Stimulated activated CD4-positive, alpha-beta T cell treated with anti-CD3 and anti-CD28 coated beads, Interleukin-12 subunit alpha, Interleukin-12 subunit beta, amount 100 ng/mL, for 24 hours (primary cell): ENCODE measurements at regions not wholly inside any gene's neighbourhood (a gene's known extent, or its start where the extent isn't known, plus 50 kb on each side); places are given as distances from the start of the nearest gene placed in this dataset.
"Not testable (repeated sequence)": the region's sequence is repeated elsewhere in the genome, so short reads cannot be mapped to it uniquely, and the experiment has no call there.

Experiments
- DNase-seq, 2 experiments: peaks; one replicate each; pipeline ENCODE4 v3.0.0-alpha.2; 2020; ENCODE audit warnings: low read depth in 2 of 2

DNA sequence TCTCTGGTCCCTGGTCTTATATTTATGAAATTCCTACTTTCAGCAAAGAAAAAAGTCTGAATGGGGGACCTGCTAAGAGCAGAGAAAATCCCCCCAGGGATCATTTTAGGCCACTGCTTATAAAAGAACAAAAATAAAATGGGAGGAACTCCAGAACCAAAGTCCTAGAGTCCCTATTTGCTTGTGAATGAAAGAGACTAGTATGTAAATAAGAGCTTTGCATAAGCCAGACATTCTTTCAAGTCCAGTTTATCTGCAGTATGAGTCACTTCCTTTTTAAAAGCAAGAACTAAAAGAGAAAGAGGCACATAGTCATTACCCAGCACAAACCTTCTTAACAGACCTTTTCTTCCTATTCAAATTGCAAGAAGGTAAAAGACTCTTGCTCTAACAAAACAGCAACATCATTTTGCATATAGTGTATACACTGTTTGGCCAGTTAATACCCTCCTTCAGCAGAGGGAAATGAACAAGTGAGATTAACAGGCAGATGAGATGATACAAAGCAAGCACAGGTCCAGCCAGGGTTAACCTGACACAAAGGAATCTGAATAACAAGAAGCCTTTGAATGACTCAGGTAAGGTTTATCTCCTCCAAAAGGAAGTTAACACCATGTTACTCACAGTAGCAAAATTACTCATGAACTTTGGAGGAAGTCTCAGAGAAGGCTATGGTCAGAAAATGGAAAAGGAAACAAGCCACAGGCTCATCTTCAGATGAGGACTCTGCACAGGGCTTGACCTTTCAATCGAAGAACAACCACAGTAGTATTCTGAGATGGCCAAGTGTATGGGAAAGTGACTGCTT lies 87.3 kb downstream of the PHLDA1 start:
- DNase-seq = no peak

DNA sequence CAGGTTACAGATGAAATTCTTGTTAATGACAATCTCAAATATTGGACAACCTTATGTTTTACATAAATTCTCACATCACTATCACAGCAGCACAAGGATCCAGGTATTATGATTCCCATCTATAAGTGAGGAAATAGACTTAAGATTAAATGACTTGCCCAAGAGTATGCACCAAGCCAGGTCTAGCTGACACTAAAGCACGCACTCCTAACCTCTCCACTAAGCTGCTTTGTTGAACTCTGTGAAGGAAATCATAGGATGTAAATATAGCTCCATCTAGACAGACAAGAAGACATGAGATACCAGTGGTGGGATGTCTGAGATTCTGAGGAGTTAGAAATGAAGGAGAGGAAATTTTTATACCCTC lies 87.9 kb downstream of the PHLDA1 start:
- no peak for DNase-seq

DNA sequence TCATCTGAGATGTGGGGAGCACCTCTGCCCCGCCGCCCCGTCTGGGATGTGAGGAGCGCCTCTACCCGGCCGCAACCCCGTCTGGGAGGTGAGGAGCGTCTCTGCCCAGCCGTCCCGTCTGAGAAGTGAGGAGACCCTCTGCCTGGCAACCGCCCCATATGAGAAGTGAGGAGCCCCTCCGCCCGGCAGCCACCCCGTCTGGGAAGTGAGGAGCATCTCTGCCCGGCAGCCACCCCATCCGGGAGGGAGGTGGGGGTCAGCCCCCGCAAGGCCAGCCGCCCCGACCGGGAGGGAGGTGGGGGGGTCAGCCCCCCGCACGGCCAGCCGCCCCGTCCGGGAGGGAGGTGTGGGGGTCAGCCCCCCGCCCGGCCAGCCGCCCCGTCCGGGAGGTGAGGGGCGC lies 89.9 kb downstream of the PHLDA1 start:
- DNase-seq = not testable (repeated sequence)

DNA sequence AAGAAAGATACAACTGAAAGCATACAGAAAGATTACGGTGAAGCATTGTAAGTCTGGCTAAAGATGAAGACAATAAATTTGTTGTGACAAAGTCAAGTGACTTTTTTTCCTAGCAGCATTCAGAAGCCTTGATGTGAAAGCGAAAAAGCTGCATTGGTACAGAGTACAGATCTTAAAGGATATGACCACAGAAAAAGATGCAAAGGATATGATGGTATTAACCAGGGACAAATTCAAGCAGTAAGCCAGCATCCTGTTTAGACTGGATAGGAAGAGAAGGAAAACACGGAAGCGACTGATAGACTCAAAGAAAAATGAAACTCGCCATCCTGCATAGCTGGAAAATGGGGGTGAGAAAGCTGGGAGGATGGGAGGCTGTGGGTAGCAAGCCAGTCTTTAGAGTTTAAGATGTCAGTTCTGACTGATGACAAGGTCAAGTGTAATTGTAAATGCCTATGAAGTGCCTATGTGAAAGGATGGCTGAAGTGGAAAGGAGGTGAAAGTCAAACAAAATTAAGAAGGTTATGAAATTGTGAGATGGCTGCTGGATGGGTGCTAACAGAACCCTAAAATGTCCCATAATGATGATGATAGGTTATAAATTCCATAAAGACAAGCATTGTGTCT lies 92.4 kb downstream of the PHLDA1 start:
- DNase-seq = no peak

DNA sequence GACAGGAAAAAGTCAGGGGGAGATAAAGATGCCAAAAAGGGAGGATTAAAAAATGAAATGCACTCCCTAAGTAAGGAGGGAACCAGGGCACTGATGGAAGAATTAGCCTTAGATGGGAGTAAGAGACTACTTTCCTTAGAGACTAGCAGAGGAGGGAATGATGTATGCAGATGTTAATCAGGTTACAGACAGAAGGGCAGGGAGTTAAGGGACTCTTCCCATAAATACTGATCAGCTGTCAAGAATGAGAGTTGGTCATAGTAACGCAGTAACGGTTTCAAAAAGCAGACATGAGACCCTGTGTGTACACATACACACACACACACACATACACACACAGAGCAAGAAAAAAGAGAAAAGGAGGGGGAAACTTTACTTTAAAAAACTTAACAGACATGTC lies 93.4 kb downstream of the PHLDA1 start:
- DNase-seq = no peak

DNA sequence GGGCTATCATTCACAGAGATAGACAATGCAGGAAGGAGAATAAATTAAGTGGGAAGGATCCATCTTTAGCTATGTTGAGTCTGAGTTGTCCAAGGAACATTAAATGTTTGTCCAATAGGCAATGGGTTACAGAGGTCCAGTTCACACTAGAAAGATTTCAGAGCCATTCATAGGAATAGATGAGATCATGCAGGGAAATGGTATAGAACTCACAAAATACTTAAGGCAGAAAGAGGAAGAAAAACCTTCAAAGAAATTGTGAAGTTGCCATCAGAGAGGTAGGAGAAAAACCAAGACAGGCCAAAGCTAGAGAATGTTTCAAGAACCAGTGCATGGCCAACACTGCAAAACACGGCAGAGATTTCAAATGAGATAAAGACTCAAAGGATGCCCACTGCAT lies 94.1 kb downstream of the PHLDA1 start:
- DNase-seq = no peak

DNA sequence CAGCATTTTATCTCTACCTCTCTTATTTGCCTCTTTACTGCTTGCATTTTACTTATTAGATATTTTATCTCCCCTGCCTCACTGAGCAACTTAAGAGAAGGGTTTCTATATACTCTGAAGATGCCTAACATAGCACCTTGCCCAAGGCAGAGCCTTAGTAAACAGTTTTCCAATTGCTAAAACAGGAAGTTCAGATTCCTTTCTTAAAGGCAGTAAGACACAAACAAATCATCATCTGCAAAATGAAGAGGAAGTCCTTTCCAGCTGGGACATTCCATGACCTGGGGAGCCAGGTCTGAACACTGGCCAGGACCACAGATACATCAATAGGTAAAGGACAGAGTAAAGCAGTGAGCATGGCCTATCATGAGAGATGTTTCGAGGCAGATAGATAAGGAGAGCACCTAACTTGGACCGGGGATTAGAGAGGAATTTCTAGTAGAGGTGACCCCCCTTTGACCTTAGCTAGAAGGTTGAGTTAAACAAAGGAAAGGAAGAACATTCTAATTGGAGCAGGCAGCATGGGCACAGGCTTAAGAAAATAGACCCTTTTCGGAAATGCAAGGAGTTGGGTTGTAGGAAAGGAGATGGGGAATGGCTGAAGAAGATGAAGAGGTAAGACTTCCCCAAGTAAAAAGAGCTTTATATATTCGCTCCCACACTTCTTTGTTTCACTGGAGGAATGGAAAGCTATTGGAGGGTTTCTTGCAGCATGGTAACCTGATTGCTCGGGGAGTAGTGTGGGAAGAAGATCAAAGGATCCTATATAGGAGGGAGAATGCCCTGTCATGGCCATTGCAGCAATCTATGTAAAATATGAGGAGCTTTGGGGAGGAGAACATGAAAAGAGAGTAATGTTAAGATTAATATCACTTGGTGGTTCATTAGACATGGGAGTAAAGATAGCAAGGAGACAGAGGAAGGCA lies 94.8 kb downstream of the PHLDA1 start:
- no peak for DNase-seq

DNA sequence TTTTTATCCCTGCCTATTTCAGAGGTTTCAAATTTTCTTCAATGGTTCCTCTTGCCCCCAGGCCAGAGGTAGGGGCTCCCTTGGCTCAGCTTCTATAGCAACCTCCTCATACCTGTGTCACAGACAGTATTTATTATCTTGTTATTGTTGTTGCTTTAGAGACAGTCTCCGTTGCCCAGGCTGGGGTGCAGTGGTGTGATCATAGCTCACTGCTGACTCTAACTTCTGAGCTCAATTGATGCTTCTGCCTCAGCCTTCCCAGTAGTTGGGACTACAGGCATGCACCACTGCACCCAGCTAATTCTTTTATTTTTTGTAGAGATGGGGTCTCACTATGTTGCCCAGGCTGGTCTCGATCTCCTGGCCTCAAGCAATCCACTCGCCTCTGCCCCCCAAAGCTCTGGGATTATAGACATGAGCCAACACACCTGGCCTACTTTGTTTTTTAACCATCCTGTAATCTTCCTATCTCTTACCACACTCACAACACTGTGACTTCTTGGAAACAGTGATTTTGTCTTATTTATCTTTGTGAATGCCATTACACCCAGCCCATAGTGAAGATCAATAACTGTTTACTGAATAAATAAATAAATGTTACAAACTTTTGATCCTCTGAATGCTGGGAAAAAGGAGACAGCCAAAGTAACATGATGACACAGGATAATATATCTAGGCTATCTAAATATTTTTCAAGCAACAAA lies 95.9 kb downstream of the PHLDA1 start:
- DNase-seq = no peak

DNA sequence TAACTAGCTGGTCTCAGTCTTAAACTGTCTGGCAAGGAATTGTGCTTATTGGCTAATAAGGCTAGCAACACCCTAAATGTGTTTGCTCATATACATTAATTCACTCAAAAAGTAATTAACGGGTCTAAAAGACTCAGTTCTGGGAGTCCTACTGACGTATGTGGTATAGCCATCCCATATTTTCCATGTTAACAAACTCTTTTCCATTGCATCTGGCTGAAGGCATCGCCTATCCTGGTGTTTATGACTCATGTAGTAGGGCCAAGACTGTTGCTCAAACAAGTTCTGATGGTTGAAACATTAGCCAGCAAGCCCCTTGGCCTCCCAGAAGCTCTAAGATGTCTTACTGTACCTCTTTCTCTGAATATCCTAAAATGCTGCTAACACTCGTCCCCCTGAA lies 98.5 kb downstream of the PHLDA1 start:
- no peak for DNase-seq

DNA sequence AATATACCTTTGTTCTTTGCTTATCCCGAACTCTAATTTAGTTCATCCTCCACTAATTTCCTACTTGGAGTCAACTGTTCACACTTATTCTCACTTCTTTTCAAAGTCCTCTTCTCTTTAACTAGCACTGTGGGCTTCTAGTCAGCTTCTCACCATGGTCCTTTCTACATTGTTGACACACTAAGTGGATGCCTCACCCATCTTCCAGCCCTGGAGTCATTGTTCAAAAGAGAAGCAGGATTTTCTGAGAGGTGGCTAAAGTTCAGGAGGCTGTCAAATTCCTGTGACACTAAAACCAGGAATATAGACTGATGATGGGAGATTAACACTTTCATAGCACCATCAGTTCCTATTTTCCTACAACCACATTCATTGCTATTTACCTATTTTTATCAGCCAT lies 99.3 kb downstream of the PHLDA1 start:
- no peak for DNase-seq

DNA sequence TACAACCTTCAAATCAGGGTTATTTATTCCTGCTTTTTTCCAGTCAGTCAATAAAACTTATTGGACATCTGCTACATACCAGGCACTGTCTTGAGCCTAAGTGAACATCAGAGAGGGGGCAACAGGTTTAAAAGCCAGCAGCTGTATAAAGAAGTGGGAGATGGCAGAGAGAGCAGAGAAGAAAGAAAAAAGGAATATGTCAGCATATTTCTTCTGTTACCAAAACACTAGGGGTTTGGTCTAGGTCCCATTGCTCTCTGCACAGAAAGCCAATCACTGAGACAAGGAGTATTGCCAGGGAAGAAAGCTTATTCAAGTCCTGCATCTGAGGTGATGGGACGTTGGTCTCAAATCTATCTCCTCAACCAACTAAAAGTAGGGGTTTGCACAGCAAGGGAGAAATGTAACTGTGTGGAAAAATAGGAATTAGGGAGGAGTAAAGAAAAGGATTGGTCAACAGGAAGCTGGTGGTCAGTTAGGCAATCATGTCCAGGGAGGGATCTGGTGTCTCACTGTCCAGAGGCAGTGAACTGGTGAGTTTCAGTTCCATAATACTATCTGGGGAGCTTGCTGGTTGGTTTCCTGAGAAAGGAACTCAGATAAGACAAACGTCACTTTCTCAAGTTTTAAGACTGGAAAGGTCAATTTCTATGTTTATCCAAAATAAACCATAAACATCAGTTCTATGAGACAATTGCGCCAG lies 107.5 kb downstream of the PHLDA1 start:
- DNase-seq = no peak

DNA sequence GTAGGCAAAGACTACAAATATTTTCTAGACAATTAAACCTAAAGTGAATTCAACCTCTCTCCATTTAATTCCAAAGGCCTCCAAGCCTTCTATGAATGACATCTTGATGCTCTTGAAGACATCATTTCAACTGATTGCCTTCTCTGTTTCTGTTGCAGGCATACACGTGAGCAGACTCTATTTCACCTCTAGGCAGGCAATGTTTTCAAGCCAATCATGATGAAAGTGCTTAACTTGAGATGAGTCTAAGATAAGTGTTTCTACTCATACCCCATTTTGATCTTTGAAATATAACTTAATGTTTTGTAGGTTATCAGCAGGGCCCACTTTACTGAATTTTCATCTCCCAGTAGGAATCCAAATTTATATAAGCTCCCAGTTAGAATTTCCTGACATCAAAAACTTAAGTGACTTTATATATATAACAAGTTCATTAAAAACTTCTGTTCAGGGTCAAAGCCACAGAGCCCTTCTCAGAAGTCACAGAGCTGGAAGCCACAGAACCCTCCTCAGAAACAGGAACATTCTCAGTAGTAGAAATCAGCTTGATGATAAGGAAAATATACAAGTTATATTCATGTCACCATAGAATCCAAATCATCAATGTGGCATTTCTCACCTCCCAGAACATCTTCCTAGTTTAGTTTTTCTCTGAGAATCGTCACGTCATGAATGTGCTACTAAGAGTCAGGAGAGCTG lies 108.5 kb downstream of the PHLDA1 start:
- no peak for DNase-seq

DNA sequence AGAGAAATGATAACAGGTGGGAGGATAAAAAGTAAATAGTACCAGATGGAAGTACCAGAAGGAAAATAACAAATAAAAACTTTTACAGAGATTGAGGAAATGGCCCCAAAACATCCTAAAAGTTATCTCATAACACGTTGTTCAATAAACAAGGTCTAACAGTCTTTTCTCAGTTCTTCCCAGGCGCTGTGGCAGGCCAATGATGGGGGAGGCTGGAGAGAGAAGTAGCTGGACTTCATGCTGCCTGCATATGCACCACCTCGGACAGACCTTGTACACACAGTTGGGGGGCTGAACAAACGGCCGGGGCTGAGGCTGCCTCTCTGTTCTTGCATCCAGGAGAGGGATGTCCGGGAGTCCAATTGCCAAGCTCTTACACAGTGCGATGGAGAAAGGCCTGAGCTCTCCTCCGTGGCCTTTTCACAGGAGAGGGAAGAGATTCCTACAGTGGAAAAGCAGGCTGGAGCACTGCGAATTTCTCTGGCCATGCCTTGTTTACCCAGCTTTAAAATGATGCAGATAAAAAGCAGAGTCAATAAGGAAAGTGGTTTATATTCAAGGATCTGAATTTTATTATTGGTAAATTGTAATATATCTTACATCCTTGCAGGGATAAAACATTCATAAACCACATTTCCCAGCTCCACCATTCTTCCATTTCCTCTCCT lies 109.8 kb downstream of the PHLDA1 start:
- no peak for DNase-seq

DNA sequence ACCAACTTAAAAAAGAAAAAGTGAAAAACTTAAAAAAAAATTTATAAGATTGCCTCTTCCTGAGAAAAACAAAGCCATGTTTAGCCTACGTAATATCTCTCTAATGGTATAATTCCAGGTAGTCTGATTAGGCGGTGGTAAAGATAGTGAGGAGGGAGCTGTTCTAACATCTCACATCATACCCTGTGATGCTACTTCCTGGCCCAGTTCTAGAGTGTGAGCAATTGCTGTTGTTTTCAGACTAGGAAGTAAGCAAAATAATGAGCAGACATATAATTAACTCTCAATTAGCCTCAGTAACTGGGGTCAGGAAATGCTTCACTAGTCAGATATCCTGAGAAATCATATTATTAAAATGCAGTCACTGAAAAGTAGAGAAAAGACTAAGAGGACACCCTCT lies 113.9 kb downstream of the PHLDA1 start:
- no peak for DNase-seq

DNA sequence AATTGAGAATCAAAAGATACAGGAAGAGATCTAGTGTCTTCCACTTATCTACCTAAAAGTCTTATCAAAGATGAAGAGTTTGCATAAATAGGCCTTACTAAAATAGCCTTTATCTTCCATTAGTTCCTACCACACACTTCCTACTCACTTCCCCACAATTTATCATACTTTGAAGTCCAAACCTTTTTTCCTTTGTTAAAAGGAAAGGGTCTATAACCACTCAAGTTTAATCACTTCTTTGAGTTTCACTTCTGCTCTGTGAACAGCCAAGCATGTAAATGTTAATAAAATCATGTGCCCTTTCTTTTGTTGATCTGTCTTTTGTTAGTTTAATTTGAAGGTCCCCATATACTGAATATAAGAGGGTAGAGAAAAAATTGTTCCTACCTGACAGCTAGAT lies 114.5 kb downstream of the PHLDA1 start:
- DNase-seq = no peak

DNA sequence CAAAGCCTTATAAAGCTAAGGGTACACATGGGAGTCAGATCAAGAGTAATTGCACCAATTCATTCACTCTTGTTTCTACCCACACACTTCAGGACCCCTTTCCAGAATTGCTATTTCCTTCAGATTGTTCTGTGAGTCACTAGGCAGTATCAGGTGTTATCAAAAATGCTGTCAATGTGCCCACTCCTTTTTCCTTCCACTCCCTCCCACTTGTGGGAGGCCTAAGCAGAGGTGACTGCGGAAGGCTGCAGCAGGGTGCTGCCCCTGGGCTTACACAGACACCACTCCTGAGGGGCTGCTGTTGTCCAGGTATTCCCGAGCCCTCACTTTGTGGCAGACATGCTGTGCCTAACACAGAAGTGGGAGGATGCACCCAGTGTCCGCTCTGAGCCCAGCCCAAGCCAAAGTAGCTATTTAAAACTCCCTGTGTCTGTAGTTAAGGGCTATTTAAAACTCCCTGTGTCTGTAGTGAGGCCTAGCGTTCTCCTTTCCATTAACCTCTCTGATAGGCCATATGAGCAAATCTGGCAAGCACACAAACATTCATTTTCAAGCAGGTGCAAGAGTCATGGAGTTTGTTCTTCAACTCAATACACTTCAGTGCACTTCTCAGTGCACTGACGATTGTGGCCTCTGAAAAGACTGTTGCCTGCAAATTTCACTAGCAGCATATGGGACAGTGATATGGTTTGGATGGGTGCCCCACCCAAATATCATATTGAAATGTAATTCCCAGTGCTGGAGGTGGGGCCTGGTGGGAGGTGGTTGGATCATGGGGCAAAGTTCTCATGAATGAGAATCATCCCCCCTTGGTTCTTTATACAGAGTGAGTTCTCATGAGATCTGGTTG lies 117.8 kb downstream of the PHLDA1 start:
- peak; percentile 24 to 37 for DNase-seq

DNA sequence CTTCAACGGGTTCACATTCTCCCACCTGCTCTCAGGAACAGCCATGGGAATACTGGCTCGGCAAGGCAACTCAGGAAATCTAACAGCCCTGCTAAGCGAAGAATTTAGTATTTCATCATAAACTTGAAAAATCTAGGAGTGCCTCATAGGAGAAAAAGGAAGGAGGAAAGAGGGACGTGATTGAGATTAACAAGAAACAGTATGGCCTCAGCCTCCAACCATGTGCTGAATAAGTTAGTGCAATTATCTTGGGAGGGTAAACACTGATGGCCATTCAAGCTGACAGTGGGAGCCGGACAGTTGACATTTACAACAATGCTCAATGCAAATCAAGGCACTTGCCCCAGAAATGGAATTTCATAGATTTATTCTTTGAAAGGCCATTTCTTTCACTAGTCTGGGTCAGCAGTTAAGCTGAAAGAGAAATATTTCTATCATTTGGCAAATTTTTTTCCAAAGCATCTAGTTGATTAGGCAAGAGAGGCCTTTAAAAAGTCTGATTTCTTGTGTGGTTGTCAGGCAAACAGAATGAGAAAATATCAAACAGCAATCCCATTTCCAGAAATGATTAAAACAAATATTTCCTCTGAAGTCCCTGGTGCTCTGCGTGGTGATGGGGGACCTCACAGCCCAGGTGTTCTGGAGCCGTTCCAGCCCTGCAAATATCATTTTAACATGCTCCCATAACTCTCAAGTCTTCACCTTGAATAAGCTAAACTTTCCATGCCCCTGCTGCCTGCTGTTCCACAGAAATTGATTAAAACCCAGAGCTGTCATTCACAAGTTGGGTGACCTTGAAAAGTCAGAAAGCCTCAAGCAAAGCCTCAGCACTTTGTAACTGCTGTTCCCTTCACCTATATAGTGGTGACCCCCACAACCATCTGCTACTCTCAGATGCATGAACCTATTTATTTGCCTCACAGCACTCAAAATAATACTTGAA lies 121.6 kb downstream of the PHLDA1 start:
- no peak for DNase-seq

DNA sequence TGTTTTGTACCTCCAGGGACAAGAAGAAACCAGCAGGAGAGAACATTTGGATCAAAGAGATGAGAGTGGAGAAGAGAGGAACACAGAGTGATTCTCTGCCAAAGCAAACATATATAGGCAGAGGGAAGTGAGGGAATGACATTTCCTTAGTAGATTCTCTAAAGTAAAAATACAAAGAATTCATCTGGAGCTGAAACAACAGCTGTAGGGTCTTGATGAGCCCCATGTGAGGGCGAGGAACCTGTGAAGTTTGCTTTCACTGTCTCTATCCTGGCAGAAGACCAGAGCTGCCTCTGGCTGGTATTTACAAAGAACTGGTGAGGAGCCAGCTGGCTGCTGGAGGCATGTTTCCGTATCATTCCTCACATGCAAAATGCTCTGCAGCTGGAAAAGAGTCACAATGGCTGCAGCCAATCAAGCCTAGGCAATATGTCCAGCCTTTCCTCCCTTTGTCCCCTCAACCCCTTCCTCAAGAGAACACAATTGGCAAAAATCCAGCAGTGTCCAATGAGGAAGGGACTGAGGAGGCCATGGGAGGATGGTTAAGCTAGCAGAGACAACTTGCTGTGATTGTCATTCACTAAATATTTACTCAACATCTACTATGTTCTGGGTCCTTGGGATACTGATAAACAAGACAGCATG lies 122.5 kb downstream of the PHLDA1 start:
- DNase-seq = no peak
